ENCODE measurements at regions not wholly inside any gene's neighbourhood (a gene's known extent, or its start where the extent isn't known, plus 50 kb on each side); places are given as distances from the start of the nearest gene placed in this dataset.

DNA sequence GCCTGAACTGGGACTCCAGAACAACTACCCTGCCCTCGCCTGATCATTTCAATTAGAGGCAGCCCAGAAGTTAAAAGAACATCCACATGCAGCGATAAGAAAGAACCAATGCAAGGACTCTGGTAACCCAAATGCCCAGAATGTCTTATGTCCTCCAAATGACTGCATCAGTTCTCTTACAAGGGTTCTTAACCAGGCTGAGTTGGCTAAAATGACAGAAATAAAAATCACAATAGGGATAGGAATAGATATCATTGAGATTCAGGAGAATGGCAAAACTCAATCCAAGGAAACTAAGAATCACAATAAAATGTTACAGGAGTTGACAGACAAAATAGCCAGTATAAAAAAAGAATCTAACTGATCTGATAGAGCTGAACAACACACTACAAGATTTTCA, 80.1 kb upstream of the PTGFR start:
- Histone ChIP-seq H3K4me1 (ENCODE audit: control insufficient read depth, insufficient read depth, low read length) (no peaks in the 10 kb centered on the region), H3K27ac (ENCODE audit: low read length) (no peak overlapping the region), H3K4me3 (ENCODE audit: low read length) (no peak overlapping the region), H3K9me3 (ENCODE audit: control insufficient read depth, insufficient read depth, low read length) (no peaks in the 10 kb centered on the region), H3K36me3 (ENCODE audit: control insufficient read depth, insufficient read depth, low read length) (no peaks in the 10 kb centered on the region), H3K27me3 (ENCODE audit: control insufficient read depth, insufficient read depth, low read length) (no peaks in the 10 kb centered on the region)
- DNase-seq (ENCODE audit: low read depth, low spot score) = no peak
- WGBS (ENCODE audit: insufficient coverage, insufficient read length) = no CpG with 5 or more reads among the region's 2 CpGs

DNA sequence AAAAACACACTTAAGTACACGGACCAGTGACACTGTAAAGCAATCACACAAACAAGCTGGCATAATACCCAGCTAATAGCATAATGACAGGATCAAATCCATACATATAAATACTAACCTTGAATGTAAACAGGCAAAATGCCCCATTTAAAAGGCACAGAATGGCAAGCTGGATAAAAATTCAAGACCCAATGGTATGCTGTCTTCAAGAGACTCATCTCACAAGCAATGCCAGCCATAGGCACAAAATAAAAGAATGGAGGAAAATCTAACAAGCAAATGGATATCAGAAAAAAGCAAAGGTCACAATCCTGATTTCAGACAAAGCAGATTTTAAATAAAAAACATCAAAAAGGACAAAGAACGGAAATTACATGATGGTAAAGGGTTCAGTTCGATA, 79.1 kb upstream of the PTGFR start:
- Histone ChIP-seq H3K36me3 (ENCODE audit: control insufficient read depth, insufficient read depth, low read length) (no peaks in the 10 kb centered on the region), H3K9me3 (ENCODE audit: control insufficient read depth, insufficient read depth, low read length) (no peaks in the 10 kb centered on the region), H3K27me3 (ENCODE audit: control insufficient read depth, insufficient read depth, low read length) (no peaks in the 10 kb centered on the region), H3K4me1 (ENCODE audit: control insufficient read depth, insufficient read depth, low read length) (no peaks in the 10 kb centered on the region), H3K4me3 (ENCODE audit: low read length) (no peak overlapping the region), H3K27ac (ENCODE audit: low read length) (no peak overlapping the region)
- no CpG with 5 or more reads among the region's 3 CpGs for WGBS (ENCODE audit: insufficient coverage, insufficient read length)
- DNase-seq (ENCODE audit: low read depth, low spot score) = no peak

DNA sequence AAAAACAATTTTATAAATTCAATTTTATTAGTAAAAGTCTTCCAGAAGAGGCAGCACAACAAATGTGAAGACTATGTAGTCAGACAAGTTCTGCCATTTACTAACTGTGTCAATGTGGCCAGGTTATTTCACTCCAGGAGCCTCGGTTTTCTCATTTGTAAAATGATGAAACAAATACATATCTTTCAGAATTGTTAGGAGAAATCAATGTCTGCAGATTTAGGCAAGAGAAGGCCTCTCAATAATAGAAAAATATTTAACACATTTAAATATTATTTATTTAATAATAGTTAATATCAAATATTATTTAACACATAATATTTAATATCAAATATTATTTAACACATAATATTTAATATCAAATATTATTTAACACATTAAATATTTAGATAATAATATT, 75.6 kb upstream of the PTGFR start:
- H3K4me1 ChIP-seq (ENCODE audit: control insufficient read depth, insufficient read depth, low read length) = no peaks in the 10 kb centered on the region
- WGBS (ENCODE audit: insufficient coverage, insufficient read length) = no CpG with 5 or more reads among the region's 1 CpG

DNA sequence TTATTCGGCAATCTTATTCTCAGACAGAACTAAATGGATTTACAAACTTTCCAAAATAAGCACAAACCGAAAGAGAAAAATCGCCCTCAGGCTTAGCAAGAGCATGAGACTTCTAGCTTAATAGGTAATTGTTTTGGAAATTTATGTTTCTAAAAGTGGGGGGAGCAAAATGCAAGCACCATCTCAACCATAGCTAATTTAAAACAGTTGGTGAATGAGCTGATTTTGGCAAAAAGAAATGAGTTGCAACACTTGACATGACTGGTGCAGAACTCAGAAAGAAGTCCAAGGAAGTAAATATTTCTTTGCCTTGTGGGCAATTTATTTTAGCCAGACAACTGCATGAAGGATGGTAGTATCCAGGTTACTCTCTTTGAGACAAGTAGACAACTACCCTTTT, 71.5 kb upstream of the PTGFR start:
- Histone ChIP-seq H3K9me3 (ENCODE audit: control insufficient read depth, insufficient read depth, low read length) (no peaks in the 10 kb centered on the region), H3K27me3 (ENCODE audit: control insufficient read depth, insufficient read depth, low read length) (no peaks in the 10 kb centered on the region), H3K4me3 (ENCODE audit: low read length) (no peak overlapping the region), H3K4me1 (ENCODE audit: control insufficient read depth, insufficient read depth, low read length) (no peaks in the 10 kb centered on the region), H3K36me3 (ENCODE audit: control insufficient read depth, insufficient read depth, low read length) (no peaks in the 10 kb centered on the region), H3K27ac (ENCODE audit: low read length) (no peak overlapping the region)
- WGBS (ENCODE audit: insufficient coverage, insufficient read length) = no CpG with 5 or more reads among the region's 3 CpGs
- DNase-seq (ENCODE audit: low read depth, low spot score) = no peak

More for the DNA sequence above, 75.6 kb upstream of the PTGFR start:
- no peak overlapping the region for H3K4me3 ChIP-seq (ENCODE audit: low read length)
- H3K9me3 ChIP-seq (ENCODE audit: control insufficient read depth, insufficient read depth, low read length) = no peaks in the 10 kb centered on the region
- H3K27me3 ChIP-seq (ENCODE audit: control insufficient read depth, insufficient read depth, low read length) = no peaks in the 10 kb centered on the region
- no peaks in the 10 kb centered on the region for H3K36me3 ChIP-seq (ENCODE audit: control insufficient read depth, insufficient read depth, low read length)
- no peak overlapping the region for H3K27ac ChIP-seq (ENCODE audit: low read length)
- DNase-seq (ENCODE audit: low read depth, low spot score) = no peak

DNA sequence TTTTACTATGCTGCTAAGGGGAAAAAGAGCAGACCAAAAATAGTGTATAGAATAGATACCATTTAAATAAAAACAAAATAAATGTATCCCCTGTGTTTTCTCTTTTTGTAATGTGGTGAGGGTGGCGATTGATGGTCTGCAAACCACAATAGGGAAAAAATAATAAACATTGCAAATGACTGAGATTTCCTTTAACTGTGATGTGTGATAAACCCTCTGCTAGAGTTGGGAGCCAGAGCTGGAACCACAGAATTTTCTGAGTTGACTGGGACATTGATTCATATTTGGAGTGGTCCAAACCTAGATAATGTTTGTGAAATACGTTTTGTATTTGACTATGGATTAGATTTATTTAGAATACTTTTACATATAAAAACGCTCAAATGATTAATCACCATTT, 70.6 kb upstream of the PTGFR start:
- Histone ChIP-seq H3K27me3 (ENCODE audit: control insufficient read depth, insufficient read depth, low read length) (no peaks in the 10 kb centered on the region), H3K4me3 (ENCODE audit: low read length) (no peak overlapping the region), H3K9me3 (ENCODE audit: control insufficient read depth, insufficient read depth, low read length) (no peaks in the 10 kb centered on the region), H3K4me1 (ENCODE audit: control insufficient read depth, insufficient read depth, low read length) (no peaks in the 10 kb centered on the region), H3K36me3 (ENCODE audit: control insufficient read depth, insufficient read depth, low read length) (no peaks in the 10 kb centered on the region), H3K27ac (ENCODE audit: low read length) (no peak overlapping the region)
- no peak for DNase-seq (ENCODE audit: low read depth, low spot score)
- no CpG with 5 or more reads among the region's 3 CpGs for WGBS (ENCODE audit: insufficient coverage, insufficient read length)

DNA sequence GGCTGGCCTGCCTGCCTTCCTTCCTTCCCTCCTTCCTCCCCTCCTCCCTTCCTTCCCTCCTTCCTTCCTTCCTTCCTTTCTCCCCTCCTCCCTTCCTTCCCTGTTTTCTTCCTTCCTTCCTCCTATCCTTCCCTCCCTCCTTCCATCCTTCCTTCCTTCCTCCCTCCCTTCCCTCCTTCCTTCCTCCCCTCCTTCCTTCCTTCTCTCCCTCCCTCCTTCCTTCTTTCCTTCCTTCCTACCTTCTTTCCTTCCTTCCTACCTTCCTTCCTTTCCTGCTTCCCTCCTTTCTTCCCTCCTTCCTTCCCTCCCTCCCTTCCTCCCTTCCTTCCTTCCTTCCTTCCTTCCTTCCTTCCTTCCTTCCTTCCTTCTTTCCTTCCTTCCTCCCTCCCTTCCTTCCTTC, 70.1 kb upstream of the PTGFR start:
- Histone ChIP-seq H3K9me3 (ENCODE audit: control insufficient read depth, insufficient read depth, low read length) (no peaks in the 10 kb centered on the region), H3K36me3 (ENCODE audit: control insufficient read depth, insufficient read depth, low read length) (no peaks in the 10 kb centered on the region), H3K4me1 (ENCODE audit: control insufficient read depth, insufficient read depth, low read length) (no peaks in the 10 kb centered on the region), H3K27me3 (ENCODE audit: control insufficient read depth, insufficient read depth, low read length) (no peaks in the 10 kb centered on the region), H3K27ac (ENCODE audit: low read length) (no peak overlapping the region), H3K4me3 (ENCODE audit: low read length) (no peak overlapping the region)
- DNase-seq (ENCODE audit: low read depth, low spot score) = no peak

DNA sequence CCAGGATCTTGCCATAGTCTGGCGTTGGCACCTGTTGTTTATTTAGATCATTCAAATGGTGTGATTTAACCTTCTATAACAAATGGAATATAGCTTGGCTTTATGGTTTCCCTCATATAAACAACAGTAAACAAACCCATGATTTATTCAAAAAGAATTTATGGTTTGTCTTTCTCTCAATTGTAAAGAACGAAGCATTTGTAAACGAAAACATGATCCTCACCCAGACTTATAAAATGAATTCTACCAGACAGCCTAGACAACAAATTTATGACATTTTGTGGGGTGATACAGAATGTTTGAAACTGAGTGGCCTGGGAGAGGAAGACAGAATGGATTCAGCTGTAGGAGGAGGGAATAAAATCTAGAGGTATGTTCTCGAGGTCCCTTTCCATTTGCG, 66.1 kb upstream of the PTGFR start:
- no peaks in the 10 kb centered on the region for H3K9me3 ChIP-seq (ENCODE audit: control insufficient read depth, insufficient read depth, low read length)
- H3K4me3 ChIP-seq (ENCODE audit: low read length) = no peak overlapping the region
- no peaks in the 10 kb centered on the region for H3K4me1 ChIP-seq (ENCODE audit: control insufficient read depth, insufficient read depth, low read length)
- H3K36me3 ChIP-seq (ENCODE audit: control insufficient read depth, insufficient read depth, low read length) = no peaks in the 10 kb centered on the region
- no peak overlapping the region for H3K27ac ChIP-seq (ENCODE audit: low read length)
- no peaks in the 10 kb centered on the region for H3K27me3 ChIP-seq (ENCODE audit: control insufficient read depth, insufficient read depth, low read length)
- DNase-seq (ENCODE audit: low read depth, low spot score) = no peak
- WGBS (ENCODE audit: insufficient coverage, insufficient read length) = no CpG with 5 or more reads among the region's 5 CpGs

DNA sequence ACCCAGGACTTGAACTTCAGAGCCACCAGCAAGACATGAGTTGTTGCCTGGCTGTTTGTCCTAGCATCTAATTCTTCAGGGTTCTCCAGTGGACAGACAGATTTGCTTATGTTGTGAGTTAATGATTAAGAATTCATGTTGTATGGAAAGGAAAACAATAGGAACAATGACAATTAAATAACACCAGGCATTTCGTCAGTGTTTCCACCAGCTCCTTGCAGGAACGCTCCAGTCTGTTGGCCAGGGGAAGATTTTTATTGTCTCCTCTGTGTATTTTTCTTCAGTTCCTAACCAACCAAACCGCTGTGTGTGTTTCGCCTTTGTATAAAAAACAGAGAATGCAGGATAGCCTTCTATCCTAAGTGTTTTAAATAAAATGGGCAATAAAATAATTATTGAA, 64.4 kb upstream of the PTGFR start:
- WGBS (ENCODE audit: insufficient coverage, insufficient read length) = no CpG with 5 or more reads among the region's 4 CpGs
- Histone ChIP-seq H3K4me3 (ENCODE audit: low read length) (no peak overlapping the region), H3K9me3 (ENCODE audit: control insufficient read depth, insufficient read depth, low read length) (no peaks in the 10 kb centered on the region), H3K4me1 (ENCODE audit: control insufficient read depth, insufficient read depth, low read length) (no peaks in the 10 kb centered on the region), H3K27ac (ENCODE audit: low read length) (no peak overlapping the region), H3K36me3 (ENCODE audit: control insufficient read depth, insufficient read depth, low read length) (no peaks in the 10 kb centered on the region), H3K27me3 (ENCODE audit: control insufficient read depth, insufficient read depth, low read length) (no peaks in the 10 kb centered on the region)
- no peak for DNase-seq (ENCODE audit: low read depth, low spot score)

DNA sequence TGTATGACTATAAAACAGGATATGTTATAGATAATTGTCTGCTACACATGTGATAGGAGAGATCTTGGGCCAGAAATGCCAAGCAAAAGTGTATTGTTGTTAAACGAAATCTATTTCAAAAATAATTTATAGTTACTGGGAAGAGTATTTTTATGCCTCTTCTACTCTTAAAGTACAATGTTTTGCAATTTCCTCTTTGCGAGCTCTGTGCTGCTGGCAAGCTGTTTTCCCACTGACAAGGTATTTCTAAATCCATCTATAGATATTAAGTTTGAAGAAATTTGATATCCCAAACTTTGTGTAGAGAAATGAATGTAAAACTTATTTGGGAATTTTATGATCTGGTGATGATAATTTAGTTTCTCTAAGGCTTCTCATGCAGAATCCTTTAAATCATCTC, 63.3 kb upstream of the PTGFR start:
- H3K36me3 ChIP-seq (ENCODE audit: control insufficient read depth, insufficient read depth, low read length) = no peaks in the 10 kb centered on the region
- no peak for DNase-seq (ENCODE audit: low read depth, low spot score)
- no peaks in the 10 kb centered on the region for H3K4me1 ChIP-seq (ENCODE audit: control insufficient read depth, insufficient read depth, low read length)

DNA sequence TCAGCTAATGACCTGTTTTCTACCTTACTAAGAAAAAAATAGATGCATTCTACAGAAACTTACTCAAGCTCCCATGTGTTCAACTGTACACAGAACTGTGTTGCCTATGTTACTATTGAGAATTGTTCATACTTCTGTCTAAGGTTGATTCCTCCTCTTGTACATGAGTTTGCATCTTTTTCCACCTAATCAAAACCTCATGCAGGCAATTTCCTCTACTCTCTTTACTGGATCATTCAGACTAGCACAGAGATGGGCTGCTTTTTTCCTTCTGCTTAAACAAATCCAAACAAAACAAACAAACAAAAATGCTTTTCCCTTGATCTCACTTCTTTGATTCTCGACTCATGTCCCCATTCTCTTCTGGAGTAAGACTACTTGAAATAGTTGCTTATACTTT, 58.8 kb upstream of the PTGFR start:
- no peaks in the 10 kb centered on the region for H3K36me3 ChIP-seq (ENCODE audit: control insufficient read depth, insufficient read depth, low read length)
- no peak for DNase-seq (ENCODE audit: low read depth, low spot score)
- no peak overlapping the region for H3K4me3 ChIP-seq (ENCODE audit: low read length)
- H3K27ac ChIP-seq (ENCODE audit: low read length) = no peak overlapping the region
- WGBS (ENCODE audit: insufficient coverage, insufficient read length) = no CpG with 5 or more reads among the region's 1 CpG
- no peaks in the 10 kb centered on the region for H3K9me3 ChIP-seq (ENCODE audit: control insufficient read depth, insufficient read depth, low read length)
- H3K4me1 ChIP-seq (ENCODE audit: control insufficient read depth, insufficient read depth, low read length) = no peaks in the 10 kb centered on the region
- no peaks in the 10 kb centered on the region for H3K27me3 ChIP-seq (ENCODE audit: control insufficient read depth, insufficient read depth, low read length)

More for the DNA sequence above, 63.3 kb upstream of the PTGFR start:
- H3K27me3 ChIP-seq (ENCODE audit: control insufficient read depth, insufficient read depth, low read length) = no peaks in the 10 kb centered on the region
- WGBS (ENCODE audit: insufficient coverage, insufficient read length) = no CpG with 5 or more reads among the region's 2 CpGs
- H3K27ac ChIP-seq (ENCODE audit: low read length) = no peak overlapping the region
- H3K4me3 ChIP-seq (ENCODE audit: low read length) = no peak overlapping the region
- no peaks in the 10 kb centered on the region for H3K9me3 ChIP-seq (ENCODE audit: control insufficient read depth, insufficient read depth, low read length)

DNA sequence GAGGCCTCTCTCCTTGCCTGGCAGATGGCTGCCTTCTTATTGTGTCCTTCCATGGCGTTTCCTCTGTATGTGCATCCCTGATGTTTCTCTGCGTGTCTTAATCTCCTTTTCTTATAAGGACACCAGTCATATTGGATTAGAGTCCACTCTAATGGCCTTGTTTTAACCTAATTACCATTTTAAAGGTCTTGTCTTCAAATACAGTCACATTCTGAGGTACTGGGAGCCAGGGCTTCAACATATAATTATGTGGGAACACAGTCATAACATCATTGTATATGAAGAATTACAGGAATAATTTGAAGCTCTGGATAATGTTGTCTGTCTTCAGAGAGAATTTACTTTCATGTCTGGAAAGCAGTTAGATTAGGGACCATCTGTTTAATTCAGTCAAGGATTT, 56.4 kb upstream of the PTGFR start:
- H3K4me1 ChIP-seq (ENCODE audit: control insufficient read depth, insufficient read depth, low read length) = no peaks in the 10 kb centered on the region
- no peak overlapping the region for H3K27ac ChIP-seq (ENCODE audit: low read length)
- no peaks in the 10 kb centered on the region for H3K9me3 ChIP-seq (ENCODE audit: control insufficient read depth, insufficient read depth, low read length)
- H3K4me3 ChIP-seq (ENCODE audit: low read length) = no peak overlapping the region
- no peaks in the 10 kb centered on the region for H3K36me3 ChIP-seq (ENCODE audit: control insufficient read depth, insufficient read depth, low read length)
- H3K27me3 ChIP-seq (ENCODE audit: control insufficient read depth, insufficient read depth, low read length) = no peaks in the 10 kb centered on the region
- no peak for DNase-seq (ENCODE audit: low read depth, low spot score)
- no CpG with 5 or more reads among the region's 2 CpGs for WGBS (ENCODE audit: insufficient coverage, insufficient read length)

All from iPS DF 6.9 (cell line).